Right atrium auricular region (tissue), 2 donors: ENCODE measurements at regions not wholly inside any gene's neighbourhood (a gene's known extent, or its start where the extent isn't known, plus 50 kb on each side); places are given as distances from the start of the nearest gene placed in this dataset.

ENCODE experiments used
- DNase-seq: peaks from one replicate; pipeline ENCODE4 v3.0.0-alpha.2; 2019; ENCODE audit warnings: low spot score
- H3K27ac ChIP-seq, 2 donors: fragments of 200-600 bp; sonication (generic); 1 replicate in 1 of 2; 2 replicates in 1 of 2; pipeline ENCODE4 v1.5.1; 2016 to 2019
- H3K27me3 ChIP-seq, 2 donors: fragments of 200-600 bp; sonication (generic); one replicate each; pipeline versions ENCODE4 v1.5.1 to v1.6.0; 2017 to 2019
- H3K36me3 ChIP-seq: fragments of 200-600 bp; sonication (generic); one replicate; pipeline ENCODE4 v1.5.1; 2016
- H3K4me1 ChIP-seq, 2 donors: fragments of 200-600 bp; sonication (generic); one replicate each; pipeline versions ENCODE4 v1.5.1 to v1.6.0; 2017 to 2019
- H3K4me3 ChIP-seq, 2 donors: fragments of 200-600 bp; sonication (generic); 1 replicate in 1 of 2; 2 replicates in 1 of 2; pipeline ENCODE4 v1.5.1; 2017 to 2019; ENCODE audit warnings: mild to moderate bottlenecking in 1 of 2, moderate library complexity in 1 of 2
- H3K9me3 ChIP-seq, 2 donors: fragments of 200-600 bp; sonication (generic); one replicate each; pipeline ENCODE4 v1.5.1; 2019
- TF ChIP-seq, protein P1 (sequence below), 2 donors: fragments of 200-600 bp; sonication (generic); IDR thresholded peaks; one replicate each; pipeline ENCODE4 v1.5.1; 2019; ENCODE audit warnings: antibody characterized with exemption in 2 of 2

DNA sequence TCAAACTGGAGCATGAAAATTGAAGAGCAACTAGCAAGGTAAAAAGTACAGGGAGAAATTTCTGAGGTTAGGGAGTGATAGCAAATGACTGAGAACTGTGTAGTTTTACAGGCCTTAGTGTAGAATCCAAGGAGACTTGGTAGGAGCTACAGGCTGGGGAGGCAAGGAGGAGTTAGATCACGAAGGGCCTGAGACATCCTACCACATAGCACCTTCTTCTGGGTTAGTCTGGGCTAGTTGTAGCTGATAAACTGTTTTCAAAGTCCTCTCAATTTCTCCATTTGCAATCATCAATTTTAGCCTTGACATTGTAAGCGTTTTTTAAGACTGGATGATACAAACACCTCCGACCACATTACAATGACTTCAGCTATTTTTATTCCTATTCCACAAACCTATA lies 209.7 kb downstream of the TMEM200A start:
- no peak overlapping the region for H3K27ac ChIP-seq
- H3K27me3 ChIP-seq = no peaks in the 10 kb centered on the region
- no peaks in the 10 kb centered on the region for H3K9me3 ChIP-seq
- no peaks in the 10 kb centered on the region for H3K36me3 ChIP-seq
- H3K4me1 ChIP-seq = no peaks in the 10 kb centered on the region
- no peak overlapping the region for H3K4me3 ChIP-seq
- TF ChIP-seq, protein P1, sequence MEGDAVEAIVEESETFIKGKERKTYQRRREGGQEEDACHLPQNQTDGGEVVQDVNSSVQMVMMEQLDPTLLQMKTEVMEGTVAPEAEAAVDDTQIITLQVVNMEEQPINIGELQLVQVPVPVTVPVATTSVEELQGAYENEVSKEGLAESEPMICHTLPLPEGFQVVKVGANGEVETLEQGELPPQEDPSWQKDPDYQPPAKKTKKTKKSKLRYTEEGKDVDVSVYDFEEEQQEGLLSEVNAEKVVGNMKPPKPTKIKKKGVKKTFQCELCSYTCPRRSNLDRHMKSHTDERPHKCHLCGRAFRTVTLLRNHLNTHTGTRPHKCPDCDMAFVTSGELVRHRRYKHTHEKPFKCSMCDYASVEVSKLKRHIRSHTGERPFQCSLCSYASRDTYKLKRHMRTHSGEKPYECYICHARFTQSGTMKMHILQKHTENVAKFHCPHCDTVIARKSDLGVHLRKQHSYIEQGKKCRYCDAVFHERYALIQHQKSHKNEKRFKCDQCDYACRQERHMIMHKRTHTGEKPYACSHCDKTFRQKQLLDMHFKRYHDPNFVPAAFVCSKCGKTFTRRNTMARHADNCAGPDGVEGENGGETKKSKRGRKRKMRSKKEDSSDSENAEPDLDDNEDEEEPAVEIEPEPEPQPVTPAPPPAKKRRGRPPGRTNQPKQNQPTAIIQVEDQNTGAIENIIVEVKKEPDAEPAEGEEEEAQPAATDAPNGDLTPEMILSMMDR (IDR thresholded peaks at IDR 0.05) = no peak
- DNase-seq = no peak

DNA sequence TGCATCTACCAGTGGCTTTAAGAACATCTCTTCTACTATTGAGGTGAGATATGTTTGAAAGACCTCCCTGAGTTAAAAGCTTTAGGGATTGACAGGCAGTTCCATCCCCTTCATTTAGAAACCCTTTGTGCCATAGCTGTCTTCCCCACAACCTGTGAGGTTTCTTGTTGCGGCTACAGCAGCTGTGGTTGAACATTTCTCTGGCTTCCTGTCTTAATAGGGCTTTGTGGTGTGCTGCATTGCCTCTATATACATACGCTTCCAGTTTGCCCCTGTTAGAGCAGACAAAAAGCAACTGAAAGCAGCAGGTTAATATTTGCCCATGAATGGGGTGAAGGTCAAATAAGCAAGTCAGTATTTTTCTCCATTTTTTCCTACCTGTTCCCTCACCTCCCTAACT lies 210.2 kb downstream of the TMEM200A start:
- H3K4me3 ChIP-seq = no peak overlapping the region
- no peaks in the 10 kb centered on the region for H3K4me1 ChIP-seq
- no peak overlapping the region for H3K27ac ChIP-seq
- no peaks in the 10 kb centered on the region for H3K27me3 ChIP-seq
- no peaks in the 10 kb centered on the region for H3K36me3 ChIP-seq
- TF ChIP-seq, protein P1 (IDR thresholded peaks at IDR 0.05) = no peak
- DNase-seq = no peak
- no peaks in the 10 kb centered on the region for H3K9me3 ChIP-seq

DNA sequence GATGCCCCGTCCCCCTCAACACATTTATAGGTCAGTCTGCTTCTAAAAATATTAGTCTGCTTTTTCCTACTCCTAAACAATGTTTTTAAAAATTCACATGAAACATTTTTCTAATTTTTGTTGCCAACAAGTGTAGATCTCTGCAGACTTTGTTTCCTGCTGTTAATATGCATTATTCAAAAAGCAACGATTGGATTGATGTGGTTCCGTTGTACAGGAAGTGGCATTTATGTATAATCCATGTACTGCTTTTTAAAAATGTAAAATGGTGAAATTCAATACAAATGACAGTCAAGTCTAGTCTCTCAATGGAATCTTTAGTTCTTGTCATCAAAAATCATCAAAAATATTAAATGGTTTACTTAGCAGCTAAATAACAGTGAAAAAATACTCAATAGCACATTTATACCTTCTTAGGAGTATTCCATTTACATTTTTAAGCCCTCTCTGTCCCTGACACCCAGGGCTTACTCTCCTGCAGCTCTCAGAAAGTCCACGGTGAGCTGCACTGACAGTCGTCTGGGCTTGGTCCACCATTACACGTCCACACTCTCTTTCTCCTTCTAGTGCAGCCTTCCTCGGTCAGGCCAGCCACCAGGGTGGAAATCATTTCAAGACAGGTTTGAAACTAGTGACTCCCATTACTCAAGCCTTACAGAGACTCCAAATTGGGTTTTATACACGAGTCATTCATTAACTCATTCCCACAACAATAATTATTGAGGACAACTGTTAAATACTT lies 211.5 kb downstream of the TMEM200A start:
- H3K4me1 ChIP-seq = no peaks in the 10 kb centered on the region
- no peaks in the 10 kb centered on the region for H3K36me3 ChIP-seq
- H3K27ac ChIP-seq = no peak overlapping the region
- no peaks in the 10 kb centered on the region for H3K9me3 ChIP-seq
- TF ChIP-seq, protein P1 (IDR thresholded peaks at IDR 0.05) = no peak
- DNase-seq = no peak
- H3K4me3 ChIP-seq = no peak overlapping the region
- no peaks in the 10 kb centered on the region for H3K27me3 ChIP-seq

DNA sequence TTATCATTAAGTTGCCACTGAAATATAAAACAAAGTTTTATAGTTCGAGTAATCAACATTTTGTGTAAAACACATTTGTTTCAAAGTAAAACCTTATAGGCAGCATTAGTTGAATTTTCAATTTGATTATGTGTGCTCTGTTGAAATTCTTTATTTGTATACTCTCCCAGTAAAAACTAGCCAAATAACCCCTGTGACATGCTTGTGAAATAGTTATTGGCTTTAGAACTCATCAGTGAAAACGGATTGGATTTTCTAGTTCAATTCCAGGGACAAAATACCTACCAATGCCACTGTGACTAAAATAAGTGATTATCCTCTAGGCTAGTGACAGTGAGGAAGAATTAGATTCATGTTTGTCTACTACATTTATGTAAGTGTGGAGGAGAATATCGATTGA lies 212.9 kb downstream of the TMEM200A start:
- no peaks in the 10 kb centered on the region for H3K4me1 ChIP-seq
- no peaks in the 10 kb centered on the region for H3K9me3 ChIP-seq
- no peak overlapping the region for H3K4me3 ChIP-seq
- no peaks in the 10 kb centered on the region for H3K27me3 ChIP-seq
- no peak for DNase-seq
- no peak overlapping the region for H3K27ac ChIP-seq
- no peaks in the 10 kb centered on the region for H3K36me3 ChIP-seq
- TF ChIP-seq, protein P1 (IDR thresholded peaks at IDR 0.05) = no peak

DNA sequence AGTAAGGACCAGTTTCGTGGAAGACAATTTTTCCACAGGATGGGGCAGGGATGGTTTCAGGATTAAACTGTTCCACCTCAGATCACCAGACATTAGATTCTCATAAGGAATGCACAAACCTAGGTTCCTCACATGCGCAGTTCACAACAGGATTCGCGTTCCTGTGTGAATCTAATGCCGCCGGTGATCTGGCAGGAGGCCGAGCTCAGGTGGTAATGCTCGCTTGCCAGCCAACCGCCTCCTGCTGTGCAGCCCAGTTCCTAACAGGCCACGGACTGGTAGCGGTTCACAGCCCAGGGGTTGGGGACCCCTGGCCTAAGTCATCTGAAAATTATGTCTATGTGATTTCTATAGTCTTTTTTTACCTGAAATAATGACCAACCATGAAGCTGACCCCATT lies 217.5 kb downstream of the TMEM200A start:
- TF ChIP-seq, protein P1 (IDR thresholded peaks at IDR 0.05) = no peak
- H3K36me3 ChIP-seq = no peaks in the 10 kb centered on the region

DNA sequence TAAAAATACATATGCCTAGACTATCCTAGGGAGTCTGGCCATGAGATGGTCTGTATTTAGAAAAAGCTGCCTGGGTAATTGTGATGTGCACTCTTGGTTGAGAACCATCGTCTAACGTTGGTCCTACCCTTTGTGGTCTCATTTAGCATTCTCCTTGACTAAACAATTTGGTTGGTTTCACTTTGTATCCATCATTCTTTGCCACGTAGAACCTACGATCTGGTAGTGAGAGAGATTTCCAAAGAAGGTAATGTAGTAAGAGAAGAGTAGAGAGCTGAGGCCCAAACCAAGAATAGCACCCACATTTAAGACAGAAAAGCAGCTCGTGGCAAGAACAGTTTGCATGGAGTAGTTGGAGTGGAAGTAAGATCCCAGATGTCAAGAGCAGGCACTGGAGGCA lies 219.8 kb downstream of the TMEM200A start:
- H3K27ac ChIP-seq = no peak overlapping the region
- no peaks in the 10 kb centered on the region for H3K4me1 ChIP-seq
- no peak for DNase-seq
- no peak overlapping the region for H3K4me3 ChIP-seq
- H3K9me3 ChIP-seq = no peaks in the 10 kb centered on the region
- H3K27me3 ChIP-seq = no peaks in the 10 kb centered on the region
- H3K36me3 ChIP-seq = no peaks in the 10 kb centered on the region
- TF ChIP-seq, protein P1 (IDR thresholded peaks at IDR 0.05) = no peak

More for the DNA sequence above, 217.5 kb downstream of the TMEM200A start:
- Histone ChIP-seq H3K4me3 (no peak overlapping the region), H3K4me1 (no peaks in the 10 kb centered on the region), H3K27me3 (no peaks in the 10 kb centered on the region), H3K27ac (no peak overlapping the region), H3K9me3 (no peaks in the 10 kb centered on the region)
- no peak for DNase-seq
